ENCODE measurements at regions not wholly inside any gene's neighbourhood (a gene's known extent, or its start where the extent isn't known, plus 50 kb on each side); places are given as distances from the start of the nearest gene placed in this dataset.

DNA sequence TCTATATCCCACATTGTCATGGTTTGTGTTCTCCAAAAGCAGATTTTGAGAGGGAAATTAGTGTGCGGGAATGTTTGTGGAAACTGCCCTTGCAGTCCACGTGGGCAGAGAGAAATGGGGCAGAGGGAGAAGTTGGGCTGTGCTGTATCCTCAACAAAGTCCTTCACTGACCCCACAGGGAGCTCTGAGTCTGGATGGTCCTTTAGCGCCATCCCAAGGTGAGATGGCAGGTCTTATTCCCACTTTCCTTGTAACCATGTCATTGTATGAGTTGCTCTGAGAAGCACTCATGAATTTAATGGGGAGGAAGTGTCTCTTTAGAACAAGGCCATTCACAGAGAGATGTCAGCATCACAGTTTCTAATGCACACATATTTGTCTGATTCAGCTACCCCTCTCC, 127.1 kb downstream of the ANKRD18B start:
- intact Hi-C loops (cut with micrococcal nuclease) = no loop called here

GRCh38 chr9:33659921-33660320, 135.4 kb upstream of the PRSS3 start:
- no peak overlapping the region for H3K4me3 ChIP-seq (ENCODE audit: low read length)
- 86% methylated on average over 1 of the region's 1 CpG for WGBS (ENCODE audit: insufficient coverage)
- Mint-ChIP-seq H3K4me3 (no peak overlapping the region), H3K9me3 (no peaks in the 10 kb centered on the region), H3K27ac (no peak overlapping the region), H3K4me1 (no peaks in the 10 kb centered on the region), H3K36me3 (no peaks in the 10 kb centered on the region), H3K27me3 (ENCODE audit: low read depth in 2 of 2) (peaks cover 9 to 31% of the 10 kb centered on the region in 2 donors)
- TF ChIP-seq, protein P1, sequence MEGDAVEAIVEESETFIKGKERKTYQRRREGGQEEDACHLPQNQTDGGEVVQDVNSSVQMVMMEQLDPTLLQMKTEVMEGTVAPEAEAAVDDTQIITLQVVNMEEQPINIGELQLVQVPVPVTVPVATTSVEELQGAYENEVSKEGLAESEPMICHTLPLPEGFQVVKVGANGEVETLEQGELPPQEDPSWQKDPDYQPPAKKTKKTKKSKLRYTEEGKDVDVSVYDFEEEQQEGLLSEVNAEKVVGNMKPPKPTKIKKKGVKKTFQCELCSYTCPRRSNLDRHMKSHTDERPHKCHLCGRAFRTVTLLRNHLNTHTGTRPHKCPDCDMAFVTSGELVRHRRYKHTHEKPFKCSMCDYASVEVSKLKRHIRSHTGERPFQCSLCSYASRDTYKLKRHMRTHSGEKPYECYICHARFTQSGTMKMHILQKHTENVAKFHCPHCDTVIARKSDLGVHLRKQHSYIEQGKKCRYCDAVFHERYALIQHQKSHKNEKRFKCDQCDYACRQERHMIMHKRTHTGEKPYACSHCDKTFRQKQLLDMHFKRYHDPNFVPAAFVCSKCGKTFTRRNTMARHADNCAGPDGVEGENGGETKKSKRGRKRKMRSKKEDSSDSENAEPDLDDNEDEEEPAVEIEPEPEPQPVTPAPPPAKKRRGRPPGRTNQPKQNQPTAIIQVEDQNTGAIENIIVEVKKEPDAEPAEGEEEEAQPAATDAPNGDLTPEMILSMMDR (IDR thresholded peaks at IDR 0.05) = no peak
- intact Hi-C loops (cut with micrococcal nuclease) = no loop called here
- H3K27ac ChIP-seq (ENCODE audit: low read length) = no peak overlapping the region
- DNase-seq (no peak), ATAC-seq (no peak)
- no peaks in the 10 kb centered on the region for H3K9me3 ChIP-seq (ENCODE audit: control insufficient read depth, insufficient read depth, low read length)
- H3K27me3 ChIP-seq (ENCODE audit: control insufficient read depth, insufficient read depth, low read length) = peaks cover 2% of the 10 kb centered on the region
- H3K4me1 ChIP-seq (ENCODE audit: control insufficient read depth, insufficient read depth, low read length) = no peaks in the 10 kb centered on the region
- H3K36me3 ChIP-seq (ENCODE audit: control insufficient read depth, insufficient read depth, low read length) = no peaks in the 10 kb centered on the region

More for the DNA sequence above, 127.1 kb downstream of the ANKRD18B start:
- no peak overlapping the region for H3K4me3 Mint-ChIP-seq
- H3K36me3 Mint-ChIP-seq = no peaks in the 10 kb centered on the region
- no peaks in the 10 kb centered on the region for H3K4me1 ChIP-seq (ENCODE audit: control insufficient read depth, insufficient read depth, low read length)
- no peaks in the 10 kb centered on the region for H3K4me1 Mint-ChIP-seq
- TF ChIP-seq, protein P1 (IDR thresholded peaks at IDR 0.05) = no peak
- H3K27me3 ChIP-seq (ENCODE audit: control insufficient read depth, insufficient read depth, low read length) = peaks cover 2% of the 10 kb centered on the region
- WGBS (ENCODE audit: insufficient coverage) = 87% methylated on average over 2 of the region's 3 CpGs
- no peak for DNase-seq
- no peaks in the 10 kb centered on the region for H3K9me3 ChIP-seq (ENCODE audit: control insufficient read depth, insufficient read depth, low read length)
- peaks cover 13 to 51% of the 10 kb centered on the region in 2 donors for H3K27me3 Mint-ChIP-seq (ENCODE audit: low read depth in 2 of 2)
- H3K4me3 ChIP-seq (ENCODE audit: low read length) = no peak overlapping the region
- no peaks in the 10 kb centered on the region for H3K9me3 Mint-ChIP-seq
- H3K36me3 ChIP-seq (ENCODE audit: control insufficient read depth, insufficient read depth, low read length) = no peaks in the 10 kb centered on the region
- ATAC-seq = no peak
- H3K27ac ChIP-seq (ENCODE audit: low read length) = no peak overlapping the region
- no peak overlapping the region for H3K27ac Mint-ChIP-seq

- no peak overlapping the region for H3K4me3 Mint-ChIP-seq
- ATAC-seq (no peak), DNase-seq (no peak)
- peaks cover 8 to 33% of the 10 kb centered on the region in 2 donors for H3K27me3 Mint-ChIP-seq (ENCODE audit: low read depth in 2 of 2)
- no peaks in the 10 kb centered on the region for H3K4me1 Mint-ChIP-seq
- no peak overlapping the region for H3K27ac Mint-ChIP-seq
- no peak overlapping the region for H3K4me3 ChIP-seq (ENCODE audit: low read length)
- H3K27me3 ChIP-seq (ENCODE audit: control insufficient read depth, insufficient read depth, low read length) = peaks cover 2% of the 10 kb centered on the region
- H3K9me3 ChIP-seq (ENCODE audit: control insufficient read depth, insufficient read depth, low read length) = no peaks in the 10 kb centered on the region
- H3K36me3 Mint-ChIP-seq = no peaks in the 10 kb centered on the region
- 92% methylated on average over 3 of the region's 3 CpGs for WGBS (ENCODE audit: insufficient coverage)
- no peaks in the 10 kb centered on the region for H3K9me3 Mint-ChIP-seq
- no peaks in the 10 kb centered on the region for H3K4me1 ChIP-seq (ENCODE audit: control insufficient read depth, insufficient read depth, low read length)
- intact Hi-C loops (cut with micrococcal nuclease) = no loop called here
- H3K36me3 ChIP-seq (ENCODE audit: control insufficient read depth, insufficient read depth, low read length) = no peaks in the 10 kb centered on the region
- H3K27ac ChIP-seq (ENCODE audit: low read length) = no peak overlapping the region
- TF ChIP-seq, protein P1 (IDR thresholded peaks at IDR 0.05) = no peak
These were observed 134.6 kb upstream of the PRSS3 start for GRCh38 chr9:33660772-33661171.

GRCh38 chr9:33661176-33661575, 134.2 kb upstream of the PRSS3 start:
- no peaks in the 10 kb centered on the region for H3K9me3 Mint-ChIP-seq
- TF ChIP-seq, protein P1 (IDR thresholded peaks at IDR 0.05) = no peak
- no peaks in the 10 kb centered on the region for H3K27me3 ChIP-seq (ENCODE audit: control insufficient read depth, insufficient read depth, low read length)
- WGBS (ENCODE audit: insufficient coverage) = 63% methylated on average over 2 of the region's 3 CpGs
- H3K4me3 ChIP-seq (ENCODE audit: low read length) = no peak overlapping the region
- H3K4me3 Mint-ChIP-seq = no peak overlapping the region
- no peaks in the 10 kb centered on the region for H3K36me3 Mint-ChIP-seq
- no peak for ATAC-seq
- H3K9me3 ChIP-seq (ENCODE audit: control insufficient read depth, insufficient read depth, low read length) = no peaks in the 10 kb centered on the region
- H3K36me3 ChIP-seq (ENCODE audit: control insufficient read depth, insufficient read depth, low read length) = no peaks in the 10 kb centered on the region
- no peaks in the 10 kb centered on the region for H3K4me1 Mint-ChIP-seq
- H3K27me3 Mint-ChIP-seq (ENCODE audit: low read depth in 2 of 2) = peaks cover 8 to 33% of the 10 kb centered on the region in 2 donors
- H3K27ac Mint-ChIP-seq = no peak overlapping the region
- no peaks in the 10 kb centered on the region for H3K4me1 ChIP-seq (ENCODE audit: control insufficient read depth, insufficient read depth, low read length)
- no peak for DNase-seq
- H3K27ac ChIP-seq (ENCODE audit: low read length) = no peak overlapping the region
- intact Hi-C loops (cut with micrococcal nuclease) = no loop called here

Measured in natural killer cell (primary cell).